ENCODE measurements at regions not wholly inside any gene's neighbourhood (a gene's known extent, or its start where the extent isn't known, plus 50 kb on each side); places are given as distances from the start of the nearest gene placed in this dataset.

- no peaks in the 10 kb centered on the region for H3K9me3 ChIP-seq (ENCODE audit: control insufficient read depth in 2 of 2, low read length in 2 of 2)
- H3K4me3 Mint-ChIP-seq = no peak overlapping the region
- no peak overlapping the region for H3K27ac Mint-ChIP-seq
- no peaks in the 10 kb centered on the region for H3K36me3 Mint-ChIP-seq
- DNase-seq (no peak), ATAC-seq (ENCODE audit: low read depth in 2 of 2) (no peak)
- H3K27ac ChIP-seq (ENCODE audit: insufficient read depth, low read length, poor library complexity, severe bottlenecking) = no peak overlapping the region
- H3K27me3 ChIP-seq (ENCODE audit: control insufficient read depth, insufficient read depth, low read length) = no peaks in the 10 kb centered on the region
- no peaks in the 10 kb centered on the region for H3K4me1 ChIP-seq (ENCODE audit: control insufficient read depth, insufficient read depth, low read length, poor library complexity, severe bottlenecking)
- H3K27me3 Mint-ChIP-seq = no peaks in the 10 kb centered on the region
- no peaks in the 10 kb centered on the region for H3K36me3 ChIP-seq (ENCODE audit: control insufficient read depth, insufficient read depth, low read length)
- peaks cover 0 to 5% (median 0%) of the 10 kb centered on the region in 7 donors for H3K9me3 Mint-ChIP-seq
- peaks cover 0 to 4% (median 0%) of the 10 kb centered on the region in 4 donors for H3K4me1 Mint-ChIP-seq
- H3K4me3 ChIP-seq (ENCODE audit: low read depth, low read length) = no peak overlapping the region
Measured at GRCh38 chr11:96614101-96614500, 224.3 kb downstream of the JRKL start.

GRCh38 chr11:96614846-96615245 is 225.0 kb downstream of the JRKL start:
- H3K36me3 ChIP-seq (ENCODE audit: control insufficient read depth, insufficient read depth, low read length) = no peaks in the 10 kb centered on the region
- H3K27ac ChIP-seq (ENCODE audit: insufficient read depth, low read length, poor library complexity, severe bottlenecking) = no peak overlapping the region
- Mint-ChIP-seq H3K27ac (no peak overlapping the region), H3K4me3 (no peak overlapping the region), H3K36me3 (no peaks in the 10 kb centered on the region), H3K4me1 (peaks cover 0 to 4% (median 0%) of the 10 kb centered on the region in 4 donors), H3K27me3 (no peaks in the 10 kb centered on the region), H3K9me3 (peaks cover 0 to 5% (median 0%) of the 10 kb centered on the region in 7 donors)
- no peaks in the 10 kb centered on the region for H3K27me3 ChIP-seq (ENCODE audit: control insufficient read depth, insufficient read depth, low read length)
- DNase-seq (no peak), ATAC-seq (ENCODE audit: low read depth in 2 of 2) (no peak)
- H3K9me3 ChIP-seq (ENCODE audit: control insufficient read depth in 2 of 2, low read length in 2 of 2) = no peaks in the 10 kb centered on the region
- H3K4me3 ChIP-seq (ENCODE audit: low read depth, low read length) = no peak overlapping the region
- H3K4me1 ChIP-seq (ENCODE audit: control insufficient read depth, insufficient read depth, low read length, poor library complexity, severe bottlenecking) = no peaks in the 10 kb centered on the region

- Histone ChIP-seq H3K36me3 (ENCODE audit: control insufficient read depth, insufficient read depth, low read length) (no peaks in the 10 kb centered on the region), H3K9me3 (ENCODE audit: control insufficient read depth in 2 of 2, low read length in 2 of 2) (no peaks in the 10 kb centered on the region), H3K4me1 (ENCODE audit: control insufficient read depth, insufficient read depth, low read length, poor library complexity, severe bottlenecking) (no peaks in the 10 kb centered on the region), H3K4me3 (ENCODE audit: low read depth, low read length) (no peak overlapping the region), H3K27ac (ENCODE audit: insufficient read depth, low read length, poor library complexity, severe bottlenecking) (no peak overlapping the region), H3K27me3 (ENCODE audit: control insufficient read depth, insufficient read depth, low read length) (no peaks in the 10 kb centered on the region)
- Mint-ChIP-seq H3K9me3 (peaks cover 0 to 2% (median 0%) of the 10 kb centered on the region in 7 donors), H3K4me1 (peaks cover 0 to 4% (median 0%) of the 10 kb centered on the region in 4 donors), H3K4me3 (no peak overlapping the region), H3K36me3 (no peaks in the 10 kb centered on the region), H3K27me3 (no peaks in the 10 kb centered on the region), H3K27ac (no peak overlapping the region)
- DNase-seq (no peak), ATAC-seq (ENCODE audit: low read depth in 2 of 2) (no peak)
Measured at GRCh38 chr11:96620464-96621044, 230.7 kb downstream of the JRKL start.

DNA sequence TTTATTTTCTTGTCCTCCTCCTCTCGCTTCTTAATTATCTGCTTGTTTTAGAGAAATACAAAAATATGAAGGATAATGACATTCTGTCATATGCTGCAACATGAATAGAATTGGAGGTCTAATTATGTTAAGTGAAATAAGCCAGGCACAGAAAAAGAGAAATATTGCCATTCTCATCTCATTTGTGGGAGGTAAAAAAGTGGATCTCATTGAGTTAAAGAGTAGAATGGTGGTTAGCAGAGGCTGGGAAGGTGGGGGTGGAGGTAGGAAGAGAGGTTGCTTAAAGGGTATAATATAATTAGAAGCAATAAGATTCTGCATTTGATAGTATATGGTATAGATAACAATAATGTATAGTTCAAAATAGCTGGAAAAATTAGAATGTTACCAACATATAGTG is 231.3 kb downstream of the JRKL start:
- DNase-seq = no peak
- Histone ChIP-seq H3K36me3 (ENCODE audit: control insufficient read depth, insufficient read depth, low read length) (no peaks in the 10 kb centered on the region), H3K4me3 (ENCODE audit: low read depth, low read length) (no peak overlapping the region), H3K27ac (ENCODE audit: insufficient read depth, low read length, poor library complexity, severe bottlenecking) (no peak overlapping the region), H3K27me3 (ENCODE audit: control insufficient read depth, insufficient read depth, low read length) (no peaks in the 10 kb centered on the region), H3K9me3 (ENCODE audit: control insufficient read depth in 2 of 2, low read length in 2 of 2) (no peaks in the 10 kb centered on the region), H3K4me1 (ENCODE audit: control insufficient read depth, insufficient read depth, low read length, poor library complexity, severe bottlenecking) (no peaks in the 10 kb centered on the region)
- no peaks in the 10 kb centered on the region for H3K36me3 Mint-ChIP-seq
- H3K27ac Mint-ChIP-seq = no peak overlapping the region
- H3K9me3 Mint-ChIP-seq = peaks cover 0 to 5% (median 0%) of the 10 kb centered on the region in 7 donors
- ATAC-seq (ENCODE audit: low read depth in 2 of 2) = no peak
- H3K4me1 Mint-ChIP-seq = peaks cover 0 to 4% (median 0%) of the 10 kb centered on the region in 4 donors
- no peaks in the 10 kb centered on the region for H3K27me3 Mint-ChIP-seq
- H3K4me3 Mint-ChIP-seq = peak overlapping the region in 1 of 4 donors; percentile 62

DNA sequence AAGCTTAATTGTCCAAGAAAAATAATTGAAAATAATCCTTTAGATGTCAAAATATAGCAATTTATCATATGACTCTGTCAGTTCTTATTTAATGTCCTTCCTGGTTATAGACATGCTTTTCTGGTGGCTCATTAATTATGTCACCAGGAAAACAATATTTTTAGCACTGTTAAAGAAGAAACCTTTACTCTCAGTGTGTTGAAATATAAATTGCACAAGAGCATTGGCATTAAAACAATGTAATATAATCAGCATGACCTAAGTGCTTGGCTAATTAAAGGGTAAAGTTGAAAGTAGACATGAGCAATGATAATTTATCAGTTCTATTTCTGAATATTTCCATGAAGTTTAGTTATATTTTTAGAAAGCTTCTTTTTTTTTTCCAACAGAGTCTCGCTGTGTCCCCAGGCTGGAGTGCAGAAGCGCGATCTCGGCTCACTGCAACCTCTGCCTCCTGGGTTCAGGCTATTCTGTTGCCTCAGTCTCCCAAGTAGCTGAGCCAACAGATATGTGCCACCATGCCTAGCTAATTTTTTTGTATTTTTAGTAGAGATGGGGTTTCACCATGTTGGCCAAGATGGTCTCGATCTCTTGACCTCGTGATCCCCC is 232.3 kb downstream of the JRKL start:
- no peaks in the 10 kb centered on the region for H3K9me3 ChIP-seq (ENCODE audit: control insufficient read depth in 2 of 2, low read length in 2 of 2)
- Mint-ChIP-seq H3K27me3 (no peaks in the 10 kb centered on the region), H3K4me1 (peaks cover 0 to 4% (median 0%) of the 10 kb centered on the region in 4 donors), H3K36me3 (no peaks in the 10 kb centered on the region), H3K9me3 (peaks cover 0 to 9% (median 0%) of the 10 kb centered on the region in 7 donors), H3K4me3 (no peak overlapping the region), H3K27ac (no peak overlapping the region)
- DNase-seq (no peak), ATAC-seq (ENCODE audit: low read depth in 2 of 2) (no peak)
- no peaks in the 10 kb centered on the region for H3K27me3 ChIP-seq (ENCODE audit: control insufficient read depth, insufficient read depth, low read length)
- H3K36me3 ChIP-seq (ENCODE audit: control insufficient read depth, insufficient read depth, low read length) = no peaks in the 10 kb centered on the region
- no peak overlapping the region for H3K4me3 ChIP-seq (ENCODE audit: low read depth, low read length)
- no peak overlapping the region for H3K27ac ChIP-seq (ENCODE audit: insufficient read depth, low read length, poor library complexity, severe bottlenecking)
- H3K4me1 ChIP-seq (ENCODE audit: control insufficient read depth, insufficient read depth, low read length, poor library complexity, severe bottlenecking) = no peaks in the 10 kb centered on the region

GRCh38 chr11:96624126-96624525 is 234.3 kb downstream of the JRKL start:
- DNase-seq (no peak), ATAC-seq (ENCODE audit: low read depth in 2 of 2) (no peak)
- Mint-ChIP-seq H3K9me3 (peaks cover 0 to 9% (median 2%) of the 10 kb centered on the region in 7 donors), H3K27ac (no peak overlapping the region), H3K4me3 (no peak overlapping the region), H3K36me3 (no peaks in the 10 kb centered on the region), H3K4me1 (no peaks in the 10 kb centered on the region), H3K27me3 (no peaks in the 10 kb centered on the region)
- Histone ChIP-seq H3K36me3 (ENCODE audit: control insufficient read depth, insufficient read depth, low read length) (no peaks in the 10 kb centered on the region), H3K27me3 (ENCODE audit: control insufficient read depth, insufficient read depth, low read length) (no peaks in the 10 kb centered on the region), H3K9me3 (ENCODE audit: control insufficient read depth in 2 of 2, low read length in 2 of 2) (no peaks in the 10 kb centered on the region), H3K4me3 (ENCODE audit: low read depth, low read length) (no peak overlapping the region), H3K4me1 (ENCODE audit: control insufficient read depth, insufficient read depth, low read length, poor library complexity, severe bottlenecking) (no peaks in the 10 kb centered on the region), H3K27ac (ENCODE audit: insufficient read depth, low read length, poor library complexity, severe bottlenecking) (no peak overlapping the region)

- Histone ChIP-seq H3K36me3 (ENCODE audit: control insufficient read depth, insufficient read depth, low read length) (no peaks in the 10 kb centered on the region), H3K9me3 (ENCODE audit: control insufficient read depth in 2 of 2, low read length in 2 of 2) (no peaks in the 10 kb centered on the region), H3K27ac (ENCODE audit: insufficient read depth, low read length, poor library complexity, severe bottlenecking) (no peak overlapping the region), H3K4me1 (ENCODE audit: control insufficient read depth, insufficient read depth, low read length, poor library complexity, severe bottlenecking) (no peaks in the 10 kb centered on the region), H3K27me3 (ENCODE audit: control insufficient read depth, insufficient read depth, low read length) (no peaks in the 10 kb centered on the region), H3K4me3 (ENCODE audit: low read depth, low read length) (no peak overlapping the region)
- H3K4me1 Mint-ChIP-seq = no peaks in the 10 kb centered on the region
- H3K27ac Mint-ChIP-seq = no peak overlapping the region
- no peaks in the 10 kb centered on the region for H3K27me3 Mint-ChIP-seq
- H3K36me3 Mint-ChIP-seq = no peaks in the 10 kb centered on the region
- ATAC-seq (ENCODE audit: low read depth in 2 of 2) = no peak
- no peak overlapping the region for H3K4me3 Mint-ChIP-seq
- H3K9me3 Mint-ChIP-seq = peaks cover 0 to 10% (median 6%) of the 10 kb centered on the region in 7 donors
- no peak for DNase-seq
Measured at GRCh38 chr11:96627376-96627775, 237.6 kb downstream of the JRKL start.

DNA sequence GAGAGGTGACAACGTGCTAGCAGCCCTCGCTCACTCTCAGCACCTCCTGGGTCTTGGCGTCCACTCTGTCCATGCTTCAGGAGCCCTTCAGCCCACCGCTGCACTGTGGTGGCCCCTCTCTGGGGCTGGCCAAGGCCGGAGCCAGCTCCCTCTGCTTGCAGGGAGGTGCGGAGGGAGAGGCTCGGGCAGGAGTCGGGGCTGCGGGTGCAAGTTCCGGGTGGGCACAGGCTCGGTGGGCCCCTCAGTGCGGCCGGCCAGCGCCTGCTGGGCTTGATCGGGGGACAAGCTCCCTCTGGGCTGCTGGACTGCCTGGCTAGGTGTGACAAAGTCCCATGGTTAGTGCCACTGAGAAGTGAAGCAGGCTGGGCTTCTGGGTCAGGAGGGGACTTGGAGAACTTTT is 245.8 kb downstream of the JRKL start:
- H3K4me1 Mint-ChIP-seq = no peaks in the 10 kb centered on the region
- no peak overlapping the region for H3K27ac ChIP-seq (ENCODE audit: insufficient read depth, low read length, poor library complexity, severe bottlenecking)
- H3K27ac Mint-ChIP-seq = no peak overlapping the region
- no peak for ATAC-seq (ENCODE audit: low read depth in 2 of 2)
- DNase-seq = no peak
- no peaks in the 10 kb centered on the region for H3K36me3 ChIP-seq (ENCODE audit: control insufficient read depth, insufficient read depth, low read length)
- H3K4me3 ChIP-seq (ENCODE audit: low read depth, low read length) = no peak overlapping the region
- H3K4me3 Mint-ChIP-seq = no peak overlapping the region
- H3K27me3 ChIP-seq (ENCODE audit: control insufficient read depth, insufficient read depth, low read length) = no peaks in the 10 kb centered on the region
- no peaks in the 10 kb centered on the region for H3K36me3 Mint-ChIP-seq
- H3K9me3 ChIP-seq (ENCODE audit: control insufficient read depth in 2 of 2, low read length in 2 of 2) = no peaks in the 10 kb centered on the region
- no peaks in the 10 kb centered on the region for H3K4me1 ChIP-seq (ENCODE audit: control insufficient read depth, insufficient read depth, low read length, poor library complexity, severe bottlenecking)
- H3K27me3 Mint-ChIP-seq = no peaks in the 10 kb centered on the region
- peaks cover 0 to 8% (median 2%) of the 10 kb centered on the region in 7 donors for H3K9me3 Mint-ChIP-seq
